AG09319 (cell line): ENCODE measurements at regions not wholly inside any gene's neighbourhood (a gene's known extent, or its start where the extent isn't known, plus 50 kb on each side); places are given as distances from the start of the nearest gene placed in this dataset.

Source experiments
- DNase-seq: peaks from one replicate; pipeline ENCODE4 v3.0.0-alpha.2; 2010; ENCODE audit warnings: low read depth; ENCODE audit errors: extremely low read depth
- CTCF ChIP-seq: IDR thresholded peaks from 2 replicates; pipeline ENCODE4 v1.5.1; 2011; ENCODE audit warnings: low read depth, mild to moderate bottlenecking, inconsistent platforms, low read length, moderate library complexity

DNA sequence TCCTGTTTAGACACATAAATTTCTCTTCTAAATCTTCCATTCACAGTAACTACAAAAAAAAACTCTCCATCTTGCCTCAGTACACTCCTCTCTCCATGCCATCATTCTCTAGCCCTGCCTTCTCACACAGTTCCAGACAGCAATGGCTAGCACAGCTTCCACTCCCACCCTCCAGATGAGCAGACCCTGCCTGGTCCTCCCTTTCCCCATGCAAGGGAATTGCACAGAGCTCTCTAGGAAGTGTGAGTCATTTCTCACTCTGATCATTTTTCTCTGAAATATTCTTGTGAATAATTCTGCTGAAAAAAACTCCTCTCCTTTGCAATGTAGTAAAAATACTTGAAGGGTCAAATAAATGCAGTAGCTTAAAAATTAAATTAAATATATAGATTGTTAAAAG, 170.6 kb downstream of the BMP4 start:
- no peak for TF ChIP-seq CTCF
- no peak for DNase-seq

DNA sequence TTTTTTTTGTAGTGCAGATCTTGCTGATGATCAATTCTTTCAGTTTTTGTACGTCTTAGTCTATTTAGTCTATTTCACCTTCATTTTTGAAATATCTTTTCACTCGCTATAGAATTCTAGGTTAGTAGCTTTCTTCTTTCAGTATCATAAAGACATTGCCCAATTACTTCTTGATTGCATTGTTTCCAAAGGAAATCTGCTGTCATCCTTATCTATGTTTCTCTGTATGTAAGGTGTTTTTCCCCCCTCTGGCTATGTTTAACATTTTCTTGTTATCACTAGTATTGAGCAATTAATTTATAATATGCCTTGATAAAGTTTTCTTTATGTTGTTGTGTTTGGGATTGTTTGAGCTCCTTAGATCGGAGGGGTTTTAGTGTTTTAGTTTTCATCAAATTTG, 171.9 kb downstream of the BMP4 start:
- DNase-seq, result no peak
- no peak for TF ChIP-seq CTCF

- DNase-seq, result no peak
- TF ChIP-seq CTCF, result no peak
Measured at GRCh38 chr14:53783256-53783655, 173.4 kb downstream of the BMP4 start.

DNA sequence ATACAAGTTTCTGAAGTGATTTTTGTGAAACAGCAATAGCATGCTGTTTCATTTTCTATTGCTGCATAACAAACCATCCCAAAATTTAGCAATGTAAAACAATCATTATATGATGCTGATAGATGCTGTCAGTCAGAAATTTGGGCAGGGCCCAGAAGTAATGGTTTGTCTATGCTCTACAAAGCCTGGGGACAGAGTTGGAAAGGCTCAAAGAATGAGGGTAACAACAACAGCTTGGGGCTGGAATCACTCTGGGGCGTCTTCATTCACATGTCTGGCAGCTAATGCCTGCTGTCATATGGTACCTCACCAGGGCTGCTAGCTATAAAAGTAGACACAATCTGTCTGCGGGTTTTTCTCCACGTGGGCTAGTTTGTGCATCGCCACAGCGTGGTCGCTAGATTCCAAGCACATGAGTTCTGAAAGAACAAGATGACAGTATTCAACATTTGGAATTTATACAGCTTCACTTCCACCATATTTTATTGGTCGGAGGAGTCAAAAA, 176.5 kb downstream of the BMP4 start:
- DNase-seq, result no peak
- no peak for TF ChIP-seq CTCF

DNA sequence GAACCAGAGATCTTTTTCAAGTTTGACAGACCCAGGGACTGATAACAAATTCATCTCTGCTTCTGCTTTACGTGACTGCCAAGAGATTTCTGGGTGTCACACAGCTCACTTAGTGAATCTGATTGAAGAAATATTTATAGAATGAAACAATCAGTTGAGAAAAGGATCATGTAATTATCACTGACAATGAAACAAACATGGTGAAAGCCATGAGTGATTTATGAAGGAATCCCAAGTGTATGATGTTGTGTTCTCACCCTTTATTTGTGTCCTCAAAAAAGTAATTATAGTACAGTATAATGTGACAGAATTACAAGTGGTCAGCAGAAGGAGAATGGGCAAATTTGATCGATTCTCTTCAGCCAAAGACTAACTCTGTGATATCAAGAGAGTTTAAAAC, 177.3 kb downstream of the BMP4 start:
- no peak for TF ChIP-seq CTCF
- no peak for DNase-seq

- TF ChIP-seq CTCF, result no peak
- no peak for DNase-seq
Measured at GRCh38 chr14:53778263-53778662, 178.4 kb downstream of the BMP4 start.

- TF ChIP-seq CTCF, result no peak
- DNase-seq, result no peak
Measured at GRCh38 chr14:53772936-53773335, 183.7 kb downstream of the BMP4 start.
